ENCODE measurements at regions not wholly inside any gene's neighbourhood (a gene's known extent, or its start where the extent isn't known, plus 50 kb on each side); places are given as distances from the start of the nearest gene placed in this dataset.

- no peak overlapping the region for H3K4me3 ChIP-seq (ENCODE audit: low read depth, low read length)
- TF ChIP-seq, protein P1, sequence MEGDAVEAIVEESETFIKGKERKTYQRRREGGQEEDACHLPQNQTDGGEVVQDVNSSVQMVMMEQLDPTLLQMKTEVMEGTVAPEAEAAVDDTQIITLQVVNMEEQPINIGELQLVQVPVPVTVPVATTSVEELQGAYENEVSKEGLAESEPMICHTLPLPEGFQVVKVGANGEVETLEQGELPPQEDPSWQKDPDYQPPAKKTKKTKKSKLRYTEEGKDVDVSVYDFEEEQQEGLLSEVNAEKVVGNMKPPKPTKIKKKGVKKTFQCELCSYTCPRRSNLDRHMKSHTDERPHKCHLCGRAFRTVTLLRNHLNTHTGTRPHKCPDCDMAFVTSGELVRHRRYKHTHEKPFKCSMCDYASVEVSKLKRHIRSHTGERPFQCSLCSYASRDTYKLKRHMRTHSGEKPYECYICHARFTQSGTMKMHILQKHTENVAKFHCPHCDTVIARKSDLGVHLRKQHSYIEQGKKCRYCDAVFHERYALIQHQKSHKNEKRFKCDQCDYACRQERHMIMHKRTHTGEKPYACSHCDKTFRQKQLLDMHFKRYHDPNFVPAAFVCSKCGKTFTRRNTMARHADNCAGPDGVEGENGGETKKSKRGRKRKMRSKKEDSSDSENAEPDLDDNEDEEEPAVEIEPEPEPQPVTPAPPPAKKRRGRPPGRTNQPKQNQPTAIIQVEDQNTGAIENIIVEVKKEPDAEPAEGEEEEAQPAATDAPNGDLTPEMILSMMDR (conservative IDR thresholded peaks at IDR 0.05; ENCODE audit: low read depth, low read length) = no peak
- DNase-seq (ENCODE audit: low read depth) = peak; percentile 13
Observed at GRCh38 chr20:60255866-60256265, 297.6 kb downstream of the CDH26 start.

DNA sequence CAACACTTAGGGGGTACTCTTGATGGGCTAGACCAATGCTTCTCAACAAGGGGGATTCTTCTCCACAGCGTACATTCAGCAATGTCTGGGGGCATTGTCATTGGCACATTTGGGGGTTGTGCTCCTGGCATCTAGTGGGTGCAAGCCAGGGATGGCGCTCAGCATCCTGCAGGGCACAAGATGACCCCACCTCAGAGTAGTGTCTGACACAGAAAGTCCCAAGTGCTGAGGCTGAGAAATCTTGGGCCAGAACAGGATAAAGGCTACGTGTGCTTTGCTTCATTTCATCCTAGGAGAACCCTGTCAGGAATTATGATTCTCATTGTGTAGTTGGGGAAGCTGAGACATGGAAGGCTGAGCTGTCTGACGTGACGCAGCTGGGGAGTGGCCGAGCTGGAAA lies 298.6 kb downstream of the CDH26 start:
- no peak for DNase-seq (ENCODE audit: low read depth)
- TF ChIP-seq, protein P1 (conservative IDR thresholded peaks at IDR 0.05; ENCODE audit: low read depth, low read length) = no peak
- H3K4me3 ChIP-seq (ENCODE audit: low read depth, low read length) = no peak overlapping the region

GRCh38 chr20:60257671-60258070 lies 299.4 kb downstream of the CDH26 start:
- H3K4me3 ChIP-seq (ENCODE audit: low read depth, low read length) = no peak overlapping the region
- TF ChIP-seq, protein P1 (conservative IDR thresholded peaks at IDR 0.05; ENCODE audit: low read depth, low read length) = no peak

GRCh38 chr20:60258255-60258863 lies 300.1 kb downstream of the CDH26 start:
- TF ChIP-seq, protein P1 (conservative IDR thresholded peaks at IDR 0.05; ENCODE audit: low read depth, low read length) = no peak
- H3K4me3 ChIP-seq (ENCODE audit: low read depth, low read length) = no peak overlapping the region
- DNase-seq (ENCODE audit: low read depth) = no peak

More at GRCh38 chr20:60257671-60258070, 299.4 kb downstream of the CDH26 start:
- no peak for DNase-seq (ENCODE audit: low read depth)

DNA sequence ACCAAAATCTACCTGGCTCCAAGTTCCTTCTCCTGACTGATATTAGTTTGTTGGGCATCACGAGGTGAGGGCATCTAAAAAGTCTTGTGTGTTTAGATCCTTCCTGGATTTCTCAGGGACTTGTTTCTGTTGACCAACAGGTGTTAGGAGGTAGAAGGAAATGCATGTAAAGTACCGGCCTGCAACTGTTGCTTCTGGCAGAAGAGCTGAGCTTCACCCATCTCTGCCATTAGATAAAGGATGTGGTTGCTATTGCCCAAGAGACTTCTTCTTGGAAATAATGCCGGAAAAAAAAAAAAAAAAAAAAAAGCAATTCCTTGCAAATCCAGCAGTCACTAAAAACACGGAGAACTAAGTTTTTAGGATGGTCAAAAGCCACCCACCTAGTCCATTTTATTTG lies 303.1 kb downstream of the CDH26 start:
- DNase-seq (ENCODE audit: low read depth) = no peak
- TF ChIP-seq, protein P1 (conservative IDR thresholded peaks at IDR 0.05; ENCODE audit: low read depth, low read length) = no peak
- no peak overlapping the region for H3K4me3 ChIP-seq (ENCODE audit: low read depth, low read length)

- DNase-seq (ENCODE audit: low read depth) = no peak
- TF ChIP-seq, protein P1 (conservative IDR thresholded peaks at IDR 0.05; ENCODE audit: low read depth, low read length) = peak; percentile 88
- H3K4me3 ChIP-seq (ENCODE audit: low read depth, low read length) = no peak overlapping the region
Observed at GRCh38 chr20:60262967-60263603, 304.9 kb downstream of the CDH26 start.
